Gastroesophageal sphincter (tissue), 4 donors: ENCODE measurements at regions not wholly inside any gene's neighbourhood (a gene's known extent, or its start where the extent isn't known, plus 50 kb on each side); places are given as distances from the start of the nearest gene placed in this dataset.

Experiments
- ATAC-seq: fragments of 150-250 bp; one replicate; pipeline ENCODE4 v1.9.1; 2016; ENCODE audit warnings: mild to moderate bottlenecking, moderate library complexity
- H3K27ac ChIP-seq, 4 donors: fragments of 200-600 bp; sonication (generic) in 3 of 4; 1 replicate in 3 of 4; 2 replicates in 1 of 4; pipeline ENCODE4 v1.5.1; 2016 to 2019
- H3K27me3 ChIP-seq: fragments of 200-600 bp; sonication (generic); one replicate; pipeline ENCODE4 v1.5.1; 2019
- H3K36me3 ChIP-seq, 2 donors: fragments of 200-600 bp; sonication (generic); one replicate each; pipeline ENCODE4 v1.5.1; 2019; ENCODE audit warnings: control low read depth in 1 of 2
- H3K4me1 ChIP-seq, 3 donors: fragments of 200-600 bp; sonication (generic); 1 replicate in 2 of 3; 2 replicates in 1 of 3; pipeline ENCODE4 v1.5.1; 2016 to 2019; ENCODE audit warnings: control low read depth in 2 of 3
- H3K4me3 ChIP-seq, 2 donors: fragments of 200-600 bp; sonication (generic); one replicate each; pipeline ENCODE4 v1.5.1; 2019; ENCODE audit warnings: mild to moderate bottlenecking in 1 of 2, moderate library complexity in 1 of 2
- H3K9me3 ChIP-seq, 3 donors: fragments of 200-600 bp; sonication (generic); one replicate each; pipeline ENCODE4 v1.5.1; 2017 to 2019; ENCODE audit warnings: control low read depth in 2 of 3
- CTCF ChIP-seq, 4 experiments: fragments of 200-600 bp in 2 of 4; fragments of 450-650 bp in 2 of 4; sonication (generic) in 1 of 4; IDR thresholded peaks; one replicate each; pipeline ENCODE4 v1.5.1; 2017 to 2019; ENCODE audit warnings: antibody characterized with exemption in 4 of 4, mild to moderate bottlenecking in 2 of 4, moderate library complexity in 2 of 4
- EP300 ChIP-seq: sonication (generic); formaldehyde crosslinking; IDR thresholded peaks from one replicate; pipeline ENCODE4 v1.6.1; 2017; ENCODE audit warnings: antibody characterized with exemption, mild to moderate bottlenecking
- POLR2A ChIP-seq, 2 donors: fragments of 450-650 bp; IDR thresholded peaks; one replicate each; pipeline ENCODE4 v1.6.1; 2017; ENCODE audit warnings: antibody characterized with exemption in 2 of 2, mild to moderate bottlenecking in 2 of 2, moderate library complexity in 1 of 2
- POLR2AphosphoS5 ChIP-seq: sonication (generic); formaldehyde crosslinking; IDR thresholded peaks from one replicate; pipeline ENCODE4 v1.6.1; 2017; ENCODE audit warnings: antibody characterized with exemption
- WGBS, 2 donors: methylation state at CpG; one replicate each; pipeline ENCODE4 v1.1.5; 2018; ENCODE audit warnings: low coverage in 1 of 2; 5-methylcytosine and 5-hydroxymethylcytosine counted together

GRCh38 chr12:24087294-24087693 is 137.8 kb upstream of the SOX5 start:
- Histone ChIP-seq H3K9me3 (no peaks in the 10 kb centered on the region), H3K4me1 (no peaks in the 10 kb centered on the region), H3K27ac (no peak overlapping the region), H3K4me3 (no peak overlapping the region), H3K36me3 (no peaks in the 10 kb centered on the region), H3K27me3 (no peaks in the 10 kb centered on the region)
- ATAC-seq, result no peak
- 36 to 75% methylated on average over 4 of the region's 4 CpGs for WGBS, 2 donors
- no peak for TF ChIP-seq POLR2AphosphoS5
- no peak for TF ChIP-seq CTCF (IDR thresholded peaks at IDR 0.05)
- TF ChIP-seq EP300, result no peak
- TF ChIP-seq POLR2A (IDR thresholded peaks at IDR 0.05), result no peak

- ATAC-seq, result no peak
- Histone ChIP-seq H3K9me3 (no peaks in the 10 kb centered on the region), H3K4me1 (no peaks in the 10 kb centered on the region), H3K36me3 (no peaks in the 10 kb centered on the region), H3K4me3 (no peak overlapping the region), H3K27me3 (no peaks in the 10 kb centered on the region), H3K27ac (no peak overlapping the region)
- TF ChIP-seq EP300, result no peak
- TF ChIP-seq POLR2AphosphoS5, result no peak
- no peak for TF ChIP-seq POLR2A (IDR thresholded peaks at IDR 0.05)
- no peak for TF ChIP-seq CTCF (IDR thresholded peaks at IDR 0.05)
- WGBS, 2 donors, result 100% methylated on average over 2 of the region's 2 CpGs
Observed at GRCh38 chr12:24084800-24085199, 135.3 kb upstream of the SOX5 start.

- Histone ChIP-seq H3K4me3 (no peak overlapping the region), H3K27me3 (no peaks in the 10 kb centered on the region), H3K4me1 (no peaks in the 10 kb centered on the region), H3K36me3 (no peaks in the 10 kb centered on the region), H3K27ac (no peak overlapping the region), H3K9me3 (no peaks in the 10 kb centered on the region)
- 71 to 81% methylated on average over 3 of the region's 3 CpGs for WGBS, 2 donors
- no peak for TF ChIP-seq CTCF (IDR thresholded peaks at IDR 0.05)
- TF ChIP-seq POLR2A (IDR thresholded peaks at IDR 0.05), result no peak
- TF ChIP-seq EP300, result no peak
- no peak for TF ChIP-seq POLR2AphosphoS5
- no peak for ATAC-seq
Observed at GRCh38 chr12:24083838-24084237, 134.4 kb upstream of the SOX5 start.

- H3K4me3 ChIP-seq, result no peak overlapping the region
- no peaks in the 10 kb centered on the region for H3K27me3 ChIP-seq
- no peaks in the 10 kb centered on the region for H3K9me3 ChIP-seq
- no peaks in the 10 kb centered on the region for H3K4me1 ChIP-seq
- H3K27ac ChIP-seq, result no peak overlapping the region
- WGBS, 2 donors, result 75 to 82% methylated on average over 7 of the region's 7 CpGs
- H3K36me3 ChIP-seq, result no peaks in the 10 kb centered on the region
- TF ChIP-seq POLR2A (IDR thresholded peaks at IDR 0.05) (no peak), EP300 (no peak)
- no peak for ATAC-seq
Observed at GRCh38 chr12:24081606-24082005, 132.1 kb upstream of the SOX5 start.

- Histone ChIP-seq H3K4me3 (no peak overlapping the region), H3K9me3 (no peaks in the 10 kb centered on the region), H3K4me1 (no peaks in the 10 kb centered on the region), H3K27ac (no peak overlapping the region), H3K36me3 (no peaks in the 10 kb centered on the region), H3K27me3 (no peaks in the 10 kb centered on the region)
- 51 to 75% methylated on average over 4 of the region's 4 CpGs for WGBS, 2 donors
- no peak for TF ChIP-seq POLR2A (IDR thresholded peaks at IDR 0.05)
- TF ChIP-seq EP300, result no peak
- no peak for TF ChIP-seq CTCF (IDR thresholded peaks at IDR 0.05)
- TF ChIP-seq POLR2AphosphoS5, result no peak
- no peak for ATAC-seq
Observed at GRCh38 chr12:24081092-24081529, 131.6 kb upstream of the SOX5 start.
